Ascending aorta (tissue), 2 donors: ENCODE measurements at regions not wholly inside any gene's neighbourhood (a gene's known extent, or its start where the extent isn't known, plus 50 kb on each side); places are given as distances from the start of the nearest gene placed in this dataset.
"Not testable (repeated sequence)": the region's sequence is repeated elsewhere in the genome, so short reads cannot be mapped to it uniquely, and the experiment has no call there.

Source experiments
- DNase-seq, 2 donors: peaks; one replicate each; pipeline ENCODE4 v3.0.0-alpha.2; 2019; ENCODE audit warnings: low spot score in 2 of 2
- H3K27ac ChIP-seq, 2 donors: fragments of 200-600 bp; sonication (generic); one replicate each; pipeline ENCODE4 v1.5.1; 2016 to 2017; ENCODE audit warnings: mild to moderate bottlenecking in 1 of 2
- H3K27me3 ChIP-seq: fragments of 200-600 bp; sonication (generic); one replicate; pipeline ENCODE4 v1.5.1; 2017
- H3K36me3 ChIP-seq, 2 donors: fragments of 200-600 bp; sonication (generic); one replicate each; pipeline ENCODE4 v1.5.1; 2016
- H3K4me1 ChIP-seq, 2 donors: fragments of 200-600 bp; sonication (generic); one replicate each; pipeline ENCODE4 v1.5.1; 2016 to 2017; ENCODE audit warnings: mild to moderate bottlenecking in 1 of 2
- H3K4me3 ChIP-seq, 2 donors: fragments of 200-600 bp; sonication (generic); one replicate each; pipeline ENCODE4 v1.5.1; 2016 to 2017; ENCODE audit warnings: mild to moderate bottlenecking in 1 of 2
- H3K9me3 ChIP-seq, 2 donors: fragments of 200-600 bp; sonication (generic); one replicate each; pipeline ENCODE4 v1.5.1; 2016
- CTCF ChIP-seq, 3 experiments: fragments of 200-600 bp in 2 of 3; fragments of 450-650 bp in 1 of 3; sonication (generic) in 2 of 3; IDR thresholded peaks; one replicate each; pipeline ENCODE4 v1.5.1; 2016 to 2019; ENCODE audit warnings: antibody characterized with exemption in 3 of 3, mild to moderate bottlenecking in 1 of 3, moderate library complexity in 1 of 3
- intact Hi-C: fragments of 100-400 bp; cut with DNase I; formaldehyde crosslinking; loops from one replicate; pipeline ENCODE4 v1.15.1; 2023

GRCh38 chr9:115553060-115553773 is 435.3 kb upstream of the TNC start:
- intact Hi-C loops, result no loop called here
- H3K27ac ChIP-seq, result no peak overlapping the region

GRCh38 chr9:115556432-115556831 is 438.5 kb upstream of the TNC start:
- Histone ChIP-seq H3K4me1 (no peaks in the 10 kb centered on the region), H3K27ac (no peak overlapping the region), H3K9me3 (no peaks in the 10 kb centered on the region), H3K36me3 (no peaks in the 10 kb centered on the region), H3K4me3 (no peak overlapping the region), H3K27me3 (no peaks in the 10 kb centered on the region)
- DNase-seq, result no peak
- intact Hi-C loops, result no loop called here
- no peak for TF ChIP-seq CTCF (IDR thresholded peaks at IDR 0.05)

More at GRCh38 chr9:115553060-115553773, 435.3 kb upstream of the TNC start:
- TF ChIP-seq CTCF (IDR thresholded peaks at IDR 0.05), result no peak
- Histone ChIP-seq H3K4me3 (no peak overlapping the region), H3K9me3 (no peaks in the 10 kb centered on the region), H3K4me1 (no peaks in the 10 kb centered on the region), H3K36me3 (no peaks in the 10 kb centered on the region), H3K27me3 (no peaks in the 10 kb centered on the region)
- DNase-seq, result no peak

GRCh38 chr9:115575147-115575546 is 457.2 kb upstream of the TNC start:
- intact Hi-C loops, result no loop called here
- no peak for TF ChIP-seq CTCF (IDR thresholded peaks at IDR 0.05)

GRCh38 chr9:115585458-115585857 is 467.5 kb upstream of the TNC start:
- intact Hi-C loops, H3K4me3 ChIP-seq, H3K27me3 ChIP-seq, H3K4me1 ChIP-seq, H3K36me3 ChIP-seq, H3K27ac ChIP-seq, H3K9me3 ChIP-seq, DNase-seq: not testable (repeated sequence)

More at GRCh38 chr9:115575147-115575546, 457.2 kb upstream of the TNC start:
- Histone ChIP-seq H3K9me3 (no peaks in the 10 kb centered on the region), H3K4me3 (no peak overlapping the region), H3K27ac (no peak overlapping the region), H3K4me1 (no peaks in the 10 kb centered on the region), H3K36me3 (no peaks in the 10 kb centered on the region), H3K27me3 (no peaks in the 10 kb centered on the region)
- no peak for DNase-seq

- TF ChIP-seq CTCF (IDR thresholded peaks at IDR 0.05), result no peak
Observed at GRCh38 chr9:115587310-115587709, 469.4 kb upstream of the TNC start.

GRCh38 chr9:115590011-115590410 is 472.1 kb upstream of the TNC start:
- intact Hi-C loops, result loop anchor here (5.0 to 10.0 kb wide), 4 partner anchors 167 to 905 kb away; no protein-coding TSS in a partner anchor
- Histone ChIP-seq H3K9me3 (no peaks in the 10 kb centered on the region), H3K27me3 (no peaks in the 10 kb centered on the region), H3K27ac (no peak overlapping the region), H3K4me3 (no peak overlapping the region), H3K36me3 (no peaks in the 10 kb centered on the region), H3K4me1 (peaks cover 0 to 8% of the 10 kb centered on the region in 2 donors)
- TF ChIP-seq CTCF (IDR thresholded peaks at IDR 0.05), result no peak
- DNase-seq, result no peak

More at GRCh38 chr9:115587310-115587709, 469.4 kb upstream of the TNC start:
- Histone ChIP-seq H3K4me3 (no peak overlapping the region), H3K36me3 (no peaks in the 10 kb centered on the region), H3K27me3 (no peaks in the 10 kb centered on the region), H3K9me3 (no peaks in the 10 kb centered on the region), H3K27ac (no peak overlapping the region), H3K4me1 (no peaks in the 10 kb centered on the region)
- intact Hi-C loops, result no loop called here
- no peak for DNase-seq
